ENCODE measurements at regions not wholly inside any gene's neighbourhood (a gene's known extent, or its start where the extent isn't known, plus 50 kb on each side); places are given as distances from the start of the nearest gene placed in this dataset.

DNA sequence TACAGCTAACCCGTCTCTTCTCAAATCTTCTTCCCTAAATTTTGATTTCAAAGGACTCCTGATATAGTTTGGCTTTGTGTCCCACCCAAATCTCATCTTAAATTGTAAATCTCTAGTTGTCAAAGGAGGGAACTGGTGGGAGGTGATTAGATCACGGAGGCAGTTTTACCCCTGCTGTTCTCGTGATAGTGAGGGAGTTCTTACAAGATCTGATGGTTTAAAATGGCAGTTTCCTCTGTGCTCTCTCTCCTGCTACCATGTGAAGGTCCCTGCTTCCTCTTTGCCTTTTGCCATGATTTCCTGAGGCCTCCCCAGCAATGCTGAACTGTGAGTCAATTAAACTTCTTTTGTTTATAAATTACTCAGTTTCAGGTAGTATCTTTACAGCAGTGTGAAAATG lies 269.3 kb downstream of the POLR1F start:
- DNase-seq: no peak

DNA sequence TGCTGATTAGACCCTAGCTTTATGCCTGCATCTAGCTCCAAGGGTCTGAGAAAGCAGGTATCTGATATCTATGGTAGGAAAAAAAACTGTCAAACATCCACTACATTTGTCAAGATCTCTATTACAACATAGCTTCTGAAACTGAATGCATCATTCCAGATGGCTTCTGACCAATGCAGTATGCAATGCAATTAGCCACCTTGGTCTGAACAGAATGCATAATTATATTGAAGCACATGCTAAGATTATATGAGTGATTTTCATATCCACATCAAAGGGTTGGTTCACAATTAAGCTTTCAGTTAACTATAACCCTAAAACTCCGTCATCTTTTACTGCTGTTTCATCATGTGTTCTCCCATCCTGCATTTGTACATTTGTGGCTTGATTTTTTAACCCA lies 271.4 kb downstream of the POLR1F start:
- DNase-seq: no peak

- DNase-seq: no peak
Measured at GRCh38 chr7:19427944-19428343, 280.9 kb downstream of the POLR1F start.

GRCh38 chr7:19421861-19422260 lies 276.6 kb upstream of the FERD3L start:
- no peak for DNase-seq

DNA sequence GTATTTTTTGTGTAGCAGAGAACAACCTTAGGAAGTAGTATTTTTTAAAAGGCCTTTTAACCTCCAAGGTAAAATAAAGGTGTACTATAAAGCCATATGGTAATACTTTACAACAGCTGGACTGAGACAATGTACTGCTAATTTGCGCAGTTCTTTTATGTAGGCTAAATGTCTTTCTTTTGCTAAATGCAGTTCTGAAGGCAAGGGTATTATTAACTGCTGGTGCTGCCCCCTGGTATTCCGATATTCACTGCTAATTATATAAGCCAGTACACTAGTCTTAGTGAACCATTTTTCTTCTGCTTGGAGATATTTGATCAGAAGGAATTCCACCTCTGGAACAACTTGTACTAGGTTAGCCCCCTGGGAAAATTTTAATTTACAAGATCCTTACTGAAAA lies 272.0 kb upstream of the FERD3L start:
- no peak for DNase-seq

GRCh38 chr7:19415123-19415522 lies 269.9 kb upstream of the FERD3L start:
- no peak for DNase-seq

DNA sequence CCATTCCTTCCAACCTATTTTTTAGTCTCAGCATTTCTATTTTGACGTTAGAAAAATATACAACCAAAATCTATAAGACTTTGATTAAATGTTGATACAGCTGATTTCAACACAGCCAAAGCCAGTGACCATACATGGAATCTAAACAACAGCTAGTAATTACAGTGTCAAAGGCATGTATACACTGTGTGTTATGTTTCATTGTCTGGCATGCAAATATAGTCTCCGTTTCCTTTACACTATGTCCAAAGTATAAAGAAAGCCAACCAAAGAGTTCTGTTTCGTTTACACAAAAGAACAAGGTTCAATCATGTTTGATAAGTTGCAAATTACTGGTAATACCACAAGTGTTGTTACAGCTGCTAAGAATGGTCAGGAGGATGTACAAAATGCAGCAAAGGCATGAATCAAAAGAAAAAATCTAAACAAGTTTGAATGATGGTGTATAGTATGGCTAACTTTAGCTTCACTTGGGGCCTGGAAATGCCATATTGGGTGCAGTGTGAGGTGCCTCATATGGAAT lies 268.3 kb upstream of the FERD3L start:
- no peak for DNase-seq

GRCh38 chr7:19410691-19411090 lies 265.5 kb upstream of the FERD3L start:
- DNase-seq: no peak

- DNase-seq: no peak
Measured at GRCh38 chr7:19410106-19410505, 264.9 kb upstream of the FERD3L start.

GRCh38 chr7:19408706-19409220 lies 263.5 kb upstream of the FERD3L start:
- DNase-seq: no peak

DNA sequence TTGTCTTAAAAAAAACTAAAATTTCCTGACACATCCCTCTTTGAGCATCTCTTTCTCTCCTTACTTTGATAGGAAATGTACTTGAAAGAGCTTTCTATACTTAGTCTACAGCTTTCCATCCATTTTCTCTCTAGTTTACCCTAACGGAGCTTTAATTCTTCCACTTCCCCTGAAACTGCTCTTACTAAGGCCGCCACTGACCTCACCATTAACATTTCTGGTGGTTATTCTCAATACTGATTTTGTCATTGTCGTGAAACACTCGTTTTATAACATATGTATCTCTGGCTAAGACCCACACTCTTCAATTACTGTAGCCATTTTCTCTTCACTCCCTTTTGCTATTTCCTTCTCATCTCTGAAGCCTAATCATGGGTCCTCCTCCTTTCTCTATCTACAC lies 262.0 kb upstream of the FERD3L start:
- no peak for DNase-seq

DNA sequence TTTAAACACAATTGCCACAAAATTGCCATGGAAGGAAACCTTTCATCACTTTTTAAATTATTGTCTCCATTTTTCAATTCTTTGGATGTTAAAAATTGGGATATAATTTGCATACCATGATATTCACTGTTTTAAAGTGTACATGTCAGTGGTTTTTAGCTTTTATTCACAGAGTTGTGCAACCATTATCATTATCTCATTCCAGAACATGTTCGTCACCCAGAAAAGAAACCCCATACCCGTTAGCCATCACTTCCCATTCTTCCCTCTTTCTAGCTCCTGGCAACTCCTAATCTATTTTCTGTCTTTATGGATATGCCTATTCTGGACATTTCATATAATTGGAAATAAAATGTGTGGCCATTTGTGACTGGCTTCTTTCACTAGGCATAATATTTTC lies 260.3 kb upstream of the FERD3L start:
- DNase-seq: no peak

DNA sequence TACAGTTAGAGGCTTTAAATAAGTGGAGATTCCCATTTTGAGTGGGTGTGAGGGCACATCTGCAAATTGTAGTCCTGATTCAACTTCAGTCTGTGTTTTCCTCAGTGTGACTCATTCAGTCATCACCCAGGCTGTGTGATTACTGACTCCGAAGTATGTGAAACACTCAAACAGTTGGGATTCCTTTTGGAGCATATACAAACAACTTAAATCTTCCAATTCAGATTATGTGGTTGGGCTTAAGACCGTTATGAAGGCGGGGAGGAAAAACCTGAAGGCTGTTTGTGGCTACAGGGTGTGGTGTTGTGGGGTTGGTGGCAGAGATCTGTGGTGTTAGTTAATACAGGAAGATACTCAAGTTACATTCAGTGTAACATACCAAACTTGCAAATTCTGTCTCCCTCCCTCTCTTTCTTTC lies 259.7 kb upstream of the FERD3L start:
- peak; percentile 68 for DNase-seq

GRCh38 chr7:19403691-19404090 lies 258.5 kb upstream of the FERD3L start:
- no peak for DNase-seq

DNA sequence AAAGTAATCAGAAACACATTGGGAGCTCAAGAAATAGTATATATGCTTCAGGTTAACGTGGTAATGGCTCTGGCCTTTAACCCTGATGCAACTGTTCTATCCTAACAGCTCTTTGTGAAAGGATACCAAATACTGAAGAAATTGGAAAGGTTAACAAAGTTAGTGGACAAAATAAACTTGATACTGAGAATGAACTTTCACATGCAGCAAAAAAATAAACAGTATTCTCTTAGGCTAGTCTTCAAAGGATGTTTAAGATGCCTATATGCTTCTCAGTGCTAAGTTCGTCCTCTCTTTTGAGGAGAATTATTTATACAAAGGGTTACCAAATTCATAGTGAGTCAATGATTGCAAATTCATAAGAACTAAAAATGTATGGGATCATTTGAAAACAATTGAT lies 256.2 kb upstream of the FERD3L start:
- DNase-seq: no peak

DNA sequence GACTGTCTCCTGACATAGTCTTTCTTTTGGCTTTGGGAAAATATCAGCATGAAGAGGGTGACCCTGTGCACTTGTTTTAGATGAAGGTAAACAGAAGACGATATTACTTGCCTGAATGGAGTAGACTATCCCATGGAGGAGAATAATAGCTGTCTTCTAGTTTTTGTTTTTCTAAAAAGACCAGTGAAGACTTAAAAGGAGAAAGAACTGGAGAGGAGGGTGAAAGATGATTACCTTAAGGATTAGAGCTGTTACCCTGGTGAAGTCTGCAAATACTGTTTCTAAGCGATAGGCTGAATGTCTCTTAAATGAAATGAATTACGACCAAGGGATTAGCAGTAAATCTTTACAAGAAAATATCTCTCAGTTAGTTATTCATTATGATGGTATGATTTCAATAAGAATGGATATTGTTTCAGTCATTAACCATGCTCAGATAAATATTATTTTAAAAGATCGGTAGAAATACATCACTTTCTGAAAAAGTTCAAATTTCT lies 255.6 kb upstream of the FERD3L start:
- no peak for DNase-seq

DNA sequence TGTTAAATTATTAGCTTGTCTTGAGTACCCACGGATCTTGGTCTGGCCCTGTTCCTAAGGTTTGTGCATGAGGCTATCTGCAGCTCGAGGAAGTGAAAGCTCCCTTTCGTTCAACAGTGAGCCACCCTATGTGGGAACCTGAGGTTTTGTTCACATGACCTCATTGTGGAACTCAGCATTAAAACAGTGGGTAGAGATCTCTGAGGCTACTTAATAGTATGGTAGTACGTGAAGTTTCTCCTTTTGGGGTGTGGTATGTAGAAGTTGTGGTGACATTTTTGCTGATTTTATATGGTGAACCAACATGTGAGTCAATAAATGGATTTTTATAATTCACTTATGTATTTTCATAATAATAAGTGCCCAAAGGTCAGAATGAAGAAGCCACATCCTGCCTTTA lies 252.7 kb upstream of the FERD3L start:
- peak; percentile 42 for DNase-seq

- no peak for DNase-seq
Measured at GRCh38 chr7:19392246-19392645, 247.0 kb upstream of the FERD3L start.

DNA sequence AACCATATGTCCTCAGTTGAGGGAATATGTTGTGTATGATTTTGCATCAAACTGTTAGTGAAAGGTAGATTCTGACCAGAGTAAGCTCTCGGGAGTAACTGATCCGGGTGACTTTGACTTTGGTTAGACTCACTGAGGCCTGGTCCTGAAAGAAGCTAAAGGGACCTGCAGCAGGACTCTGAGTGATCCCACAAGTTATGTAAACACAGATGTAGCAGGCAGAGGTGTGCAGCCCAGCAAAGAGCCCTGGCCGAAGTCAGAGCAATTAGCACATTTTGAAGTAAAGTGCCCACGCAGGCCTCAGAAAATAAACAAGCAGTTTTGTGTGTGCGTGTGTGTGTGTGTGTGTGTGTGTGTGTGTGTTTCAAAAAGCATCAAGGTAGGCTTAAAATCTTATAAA lies 245.6 kb upstream of the FERD3L start:
- no peak for DNase-seq

DNA sequence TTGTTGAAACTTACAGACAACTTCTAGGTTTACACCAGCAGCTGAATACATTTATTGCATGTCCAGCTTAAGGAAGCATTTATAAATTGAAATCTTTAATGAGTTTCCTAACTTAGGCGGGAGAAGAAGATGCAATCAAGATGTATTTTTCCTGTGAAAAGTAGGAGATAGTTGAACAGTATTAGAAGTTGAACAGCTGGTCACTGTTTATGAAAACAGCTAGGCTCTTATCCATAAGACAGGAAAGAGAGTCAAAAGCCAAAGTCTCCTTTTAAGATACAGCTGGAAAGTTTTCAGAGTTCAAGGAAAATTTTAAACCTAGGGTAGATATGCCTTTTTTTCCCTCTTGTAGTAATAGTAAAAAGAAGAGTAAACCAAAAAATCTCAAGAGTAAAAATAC lies 236.1 kb upstream of the FERD3L start:
- no peak for DNase-seq

- DNase-seq: no peak
Measured at GRCh38 chr7:19378345-19378714, 233.1 kb upstream of the FERD3L start.

DNA sequence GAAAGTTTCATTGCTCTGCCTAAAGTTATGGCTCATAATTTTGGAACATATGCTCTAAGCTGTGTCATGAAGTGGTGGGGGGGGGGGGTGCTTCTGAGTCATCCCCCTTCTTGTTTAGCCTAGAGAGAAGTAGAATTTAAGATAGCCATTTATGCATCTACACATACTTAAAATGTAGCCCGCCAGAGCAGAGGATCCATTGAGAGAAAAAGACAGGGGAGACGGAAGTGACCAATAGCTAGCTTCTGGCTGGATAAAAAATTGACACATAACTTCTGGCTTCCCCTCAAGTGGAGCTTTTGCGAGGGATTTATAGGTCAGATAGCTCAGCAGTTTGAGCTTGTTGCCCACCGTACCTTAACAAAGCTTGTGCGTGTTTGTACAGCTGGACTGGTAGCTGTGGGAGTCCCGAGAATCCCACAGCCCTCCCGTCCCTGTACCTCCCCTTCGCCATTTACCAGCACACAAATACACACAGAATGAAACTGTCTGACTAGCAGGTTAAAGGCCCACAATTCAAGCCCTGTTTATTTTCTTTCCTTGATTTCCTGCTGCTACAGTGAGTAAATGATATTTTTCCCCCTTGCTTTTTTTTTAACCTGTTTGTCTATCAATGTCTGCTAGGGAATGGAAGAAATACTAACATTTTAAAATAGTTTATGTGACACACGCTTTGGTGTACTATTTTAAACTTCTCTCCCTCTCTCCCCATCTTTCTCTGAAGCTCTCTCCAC lies 232.6 kb upstream of the FERD3L start:
- DNase-seq: no peak

GRCh38 chr7:19376538-19376937 lies 231.3 kb upstream of the FERD3L start:
- DNase-seq: no peak

DNA sequence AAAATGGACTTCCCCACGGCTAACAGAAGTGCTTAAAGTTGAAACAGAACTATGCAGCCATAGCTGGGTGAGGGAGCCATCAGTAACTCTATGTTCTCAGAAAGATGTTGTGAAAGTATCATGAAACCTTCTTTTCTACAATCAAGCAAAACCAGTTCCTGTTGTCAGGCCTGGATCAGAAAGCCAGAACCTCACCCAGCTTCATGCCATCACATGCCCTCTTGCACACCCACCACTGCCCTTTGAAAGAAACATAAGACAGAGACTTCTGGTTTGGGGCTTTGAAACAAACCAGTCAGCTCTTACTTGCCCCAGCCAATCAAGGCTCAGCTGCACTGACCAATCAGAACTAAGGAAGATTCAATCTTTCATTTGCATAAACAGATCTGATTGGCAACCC lies 230.8 kb upstream of the FERD3L start:
- no peak for DNase-seq

DNA sequence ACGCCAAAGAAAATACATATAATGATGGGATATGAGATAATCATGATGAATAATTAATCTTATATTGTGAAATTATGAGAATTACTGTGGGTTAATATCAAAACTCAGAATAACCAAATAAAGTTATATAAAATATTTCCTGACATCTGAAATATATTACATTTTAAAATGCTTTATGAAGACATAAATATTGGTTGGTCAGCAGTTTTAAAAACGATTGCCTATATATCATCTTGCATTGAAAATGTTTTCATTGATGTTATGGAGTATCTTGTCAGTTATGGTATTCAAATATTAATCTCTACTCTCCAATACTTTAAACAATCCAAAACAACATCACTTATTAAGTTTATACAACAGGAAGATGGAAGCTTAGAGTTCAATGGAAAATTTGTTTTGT lies 228.1 kb upstream of the FERD3L start:
- no peak for DNase-seq
